Uterus (tissue), 3 donors: ENCODE measurements at regions not wholly inside any gene's neighbourhood (a gene's known extent, or its start where the extent isn't known, plus 50 kb on each side); places are given as distances from the start of the nearest gene placed in this dataset.

Experiments used
- DNase-seq, 2 donors: peaks; one replicate each; pipeline ENCODE4 v3.0.0-alpha.2; 2019 to 2020
- H3K27ac ChIP-seq, 2 donors: fragments of 200-600 bp; sonication (generic); 1 replicate in 1 of 2; 2 replicates in 1 of 2; pipeline ENCODE4 v1.5.1; 2016 to 2018
- H3K27me3 ChIP-seq, 2 donors: fragments of 200-600 bp; sonication (generic); one replicate each; pipeline ENCODE4 v1.5.1; 2018 to 2019; ENCODE audit warnings: control low read depth in 1 of 2
- H3K36me3 ChIP-seq, 2 donors: fragments of 200-600 bp; sonication (generic); one replicate each; pipeline ENCODE4 v1.5.1; 2019; ENCODE audit warnings: control low read depth in 1 of 2
- H3K4me1 ChIP-seq, 2 donors: fragments of 200-600 bp; sonication (generic); one replicate each; pipeline ENCODE4 v1.5.1; 2018 to 2019; ENCODE audit warnings: control low read depth in 1 of 2
- H3K4me3 ChIP-seq, 2 donors: fragments of 200-600 bp; sonication (generic); 1 replicate in 1 of 2; 2 replicates in 1 of 2; pipeline ENCODE4 v1.5.1; 2018 to 2019; ENCODE audit warnings: mild to moderate bottlenecking in 1 of 2
- H3K9me3 ChIP-seq, 2 donors: fragments of 200-600 bp; sonication (generic); one replicate each; pipeline ENCODE4 v1.5.1; 2019; ENCODE audit warnings: control low read depth in 1 of 2
- POLR2A ChIP-seq, 2 donors: fragments of 450-650 bp; IDR thresholded peaks; one replicate each; pipeline ENCODE4 v1.6.1; 2016; ENCODE audit warnings: antibody characterized with exemption in 2 of 2, mild to moderate bottlenecking in 1 of 2, moderate library complexity in 1 of 2
- intact Hi-C: fragments of 100-400 bp; cut with DNase I; formaldehyde crosslinking; loops from one replicate; pipeline ENCODE4 v1.15.1; 2023; ENCODE audit warnings: low total_unique reads
- TF ChIP-seq, protein P1 (sequence below), 4 experiments: fragments of 200-600 bp in 2 of 4; fragments of 450-650 bp in 2 of 4; sonication (generic) in 2 of 4; IDR thresholded peaks; one replicate each; pipeline ENCODE4 v1.5.1; 2016 to 2019; ENCODE audit warnings: antibody characterized with exemption in 4 of 4, mild to moderate bottlenecking in 2 of 4, moderate library complexity in 1 of 4
- donor health status: DM: yes; HTN: yes; CAD: no.

DNA sequence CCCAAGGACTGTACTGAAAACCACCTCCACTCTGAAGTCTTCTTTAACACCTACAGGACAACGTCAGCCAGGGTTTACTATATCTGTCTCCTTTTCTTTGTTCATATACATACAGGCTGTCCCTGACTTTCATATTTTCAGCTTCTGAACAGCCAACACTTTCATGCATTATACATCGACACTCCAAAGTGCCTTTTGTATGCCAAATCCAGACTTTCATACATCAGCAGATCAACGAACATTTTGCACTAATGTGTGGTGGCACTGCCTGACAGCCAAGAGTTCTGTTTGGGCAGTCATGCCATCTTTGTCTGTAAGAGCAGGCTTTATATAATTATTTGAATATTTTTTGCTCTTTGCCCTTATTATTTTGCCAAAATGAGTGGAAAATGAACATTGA is 487.4 kb downstream of the CETN3 start:
- H3K27ac ChIP-seq = no peak overlapping the region

DNA sequence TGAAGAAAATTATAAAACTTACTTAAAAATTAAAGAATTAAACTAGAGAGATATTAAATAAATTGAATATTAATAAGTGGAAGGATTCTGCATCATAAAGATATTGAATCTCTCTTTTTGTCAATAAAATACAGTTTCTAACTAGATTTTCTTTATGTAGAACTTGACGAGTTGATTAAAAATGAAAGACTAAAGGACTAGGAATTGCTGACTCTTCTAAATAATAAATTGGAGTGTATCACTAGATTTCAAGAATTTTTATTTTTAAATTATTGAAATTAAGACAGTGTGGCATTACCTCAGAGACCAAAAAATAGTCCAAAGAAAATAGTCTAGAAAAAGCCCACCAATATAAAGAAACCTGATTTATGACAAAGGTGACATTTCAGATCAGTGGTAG is 492.4 kb downstream of the CETN3 start:
- Histone ChIP-seq H3K4me1 (no peaks in the 10 kb centered on the region), H3K9me3 (peaks cover 0 to 7% of the 10 kb centered on the region in 2 donors), H3K4me3 (no peak overlapping the region), H3K27me3 (no peaks in the 10 kb centered on the region), H3K36me3 (no peaks in the 10 kb centered on the region), H3K27ac (no peak overlapping the region)
- intact Hi-C loops = no loop called here
- no peak for DNase-seq
- TF ChIP-seq POLR2A (IDR thresholded peaks at IDR 0.05) = no peak
- TF ChIP-seq, protein P1, sequence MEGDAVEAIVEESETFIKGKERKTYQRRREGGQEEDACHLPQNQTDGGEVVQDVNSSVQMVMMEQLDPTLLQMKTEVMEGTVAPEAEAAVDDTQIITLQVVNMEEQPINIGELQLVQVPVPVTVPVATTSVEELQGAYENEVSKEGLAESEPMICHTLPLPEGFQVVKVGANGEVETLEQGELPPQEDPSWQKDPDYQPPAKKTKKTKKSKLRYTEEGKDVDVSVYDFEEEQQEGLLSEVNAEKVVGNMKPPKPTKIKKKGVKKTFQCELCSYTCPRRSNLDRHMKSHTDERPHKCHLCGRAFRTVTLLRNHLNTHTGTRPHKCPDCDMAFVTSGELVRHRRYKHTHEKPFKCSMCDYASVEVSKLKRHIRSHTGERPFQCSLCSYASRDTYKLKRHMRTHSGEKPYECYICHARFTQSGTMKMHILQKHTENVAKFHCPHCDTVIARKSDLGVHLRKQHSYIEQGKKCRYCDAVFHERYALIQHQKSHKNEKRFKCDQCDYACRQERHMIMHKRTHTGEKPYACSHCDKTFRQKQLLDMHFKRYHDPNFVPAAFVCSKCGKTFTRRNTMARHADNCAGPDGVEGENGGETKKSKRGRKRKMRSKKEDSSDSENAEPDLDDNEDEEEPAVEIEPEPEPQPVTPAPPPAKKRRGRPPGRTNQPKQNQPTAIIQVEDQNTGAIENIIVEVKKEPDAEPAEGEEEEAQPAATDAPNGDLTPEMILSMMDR (IDR thresholded peaks at IDR 0.05) = no peak

More for the DNA sequence above, 487.4 kb downstream of the CETN3 start:
- H3K9me3 ChIP-seq = no peaks in the 10 kb centered on the region
- H3K36me3 ChIP-seq = no peaks in the 10 kb centered on the region
- H3K4me1 ChIP-seq = no peaks in the 10 kb centered on the region
- TF ChIP-seq, protein P1 (IDR thresholded peaks at IDR 0.05) = no peak
- TF ChIP-seq POLR2A (IDR thresholded peaks at IDR 0.05) = no peak
- H3K27me3 ChIP-seq = no peaks in the 10 kb centered on the region
- no peak overlapping the region for H3K4me3 ChIP-seq
- intact Hi-C loops = no loop called here
- DNase-seq = no peak

DNA sequence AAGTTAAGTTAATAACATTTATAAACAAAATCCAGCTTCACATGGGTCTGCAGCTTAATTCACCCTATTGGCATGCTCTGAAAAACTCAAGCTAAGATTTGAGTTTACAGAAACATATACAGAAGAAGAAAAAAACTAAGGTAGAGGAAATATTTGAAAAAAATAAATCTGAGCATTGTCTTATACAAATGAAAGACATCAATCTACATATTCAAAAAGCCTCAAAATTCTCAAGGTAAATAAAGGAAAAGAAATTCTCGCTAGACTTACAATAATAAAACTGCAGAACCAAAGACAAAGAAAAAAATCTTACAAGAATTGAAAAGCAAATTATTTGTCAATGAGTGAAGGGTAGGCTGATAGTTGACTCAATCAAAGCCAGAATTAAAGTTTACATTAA is 493.4 kb downstream of the CETN3 start:
- Histone ChIP-seq H3K27ac (no peak overlapping the region), H3K4me1 (no peaks in the 10 kb centered on the region), H3K36me3 (no peaks in the 10 kb centered on the region), H3K4me3 (no peak overlapping the region), H3K9me3 (peaks cover 0 to 7% of the 10 kb centered on the region in 2 donors), H3K27me3 (no peaks in the 10 kb centered on the region)
- DNase-seq = no peak
- intact Hi-C loops = no loop called here
- TF ChIP-seq, protein P1 (IDR thresholded peaks at IDR 0.05) = no peak
- TF ChIP-seq POLR2A (IDR thresholded peaks at IDR 0.05) = no peak

DNA sequence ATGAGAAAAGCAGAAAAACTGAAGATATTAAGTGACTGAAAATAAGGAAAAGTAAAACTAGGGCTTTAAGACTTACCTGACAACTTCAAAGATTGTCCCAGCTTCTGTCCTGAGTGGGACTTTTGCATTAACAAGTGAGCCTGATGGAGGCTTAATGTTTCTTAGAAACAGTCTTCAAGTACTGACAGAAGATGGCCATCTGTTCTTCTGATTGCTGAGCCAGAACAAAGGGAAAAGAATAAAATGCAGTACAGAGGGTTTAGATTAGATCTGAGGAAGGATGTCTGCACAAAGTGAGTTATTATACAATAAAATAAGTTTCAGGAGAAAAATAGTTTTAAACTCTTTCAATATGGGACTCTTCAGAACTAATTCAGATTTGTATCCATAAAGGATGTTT is 500.7 kb downstream of the CETN3 start:
- H3K27ac ChIP-seq = no peak overlapping the region
- no peak for DNase-seq
- TF ChIP-seq POLR2A (IDR thresholded peaks at IDR 0.05) = no peak
- TF ChIP-seq, protein P1 (IDR thresholded peaks at IDR 0.05) = no peak
- no peaks in the 10 kb centered on the region for H3K27me3 ChIP-seq
- H3K9me3 ChIP-seq = no peaks in the 10 kb centered on the region
- no peaks in the 10 kb centered on the region for H3K36me3 ChIP-seq
- no peaks in the 10 kb centered on the region for H3K4me1 ChIP-seq
- no peak overlapping the region for H3K4me3 ChIP-seq
- intact Hi-C loops = no loop called here

DNA sequence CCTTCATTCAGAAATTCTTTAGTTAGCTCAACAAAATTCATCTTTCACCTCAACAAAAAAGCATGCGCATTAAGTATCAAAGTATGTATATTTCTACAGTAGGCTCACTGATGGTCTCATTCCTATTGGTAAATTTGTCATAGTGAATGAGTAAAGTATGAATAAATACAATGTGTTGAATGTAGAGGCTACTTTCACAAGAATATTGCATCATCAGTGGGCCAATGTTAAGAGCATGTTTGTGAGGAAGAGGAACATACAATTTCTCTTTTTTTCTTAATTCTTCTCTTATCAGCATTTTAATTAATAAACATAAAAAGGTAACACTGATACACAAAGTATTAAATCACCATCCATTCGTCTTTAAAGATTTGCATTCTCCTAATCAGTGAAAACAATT is 505.1 kb downstream of the CETN3 start:
- H3K4me3 ChIP-seq = no peak overlapping the region
- no peaks in the 10 kb centered on the region for H3K27me3 ChIP-seq
- no peaks in the 10 kb centered on the region for H3K36me3 ChIP-seq
- TF ChIP-seq, protein P1 (IDR thresholded peaks at IDR 0.05) = no peak
- no peak for TF ChIP-seq POLR2A (IDR thresholded peaks at IDR 0.05)
- no peak for DNase-seq
- intact Hi-C loops = no loop called here
- H3K4me1 ChIP-seq = no peaks in the 10 kb centered on the region
- H3K9me3 ChIP-seq = no peaks in the 10 kb centered on the region
- no peak overlapping the region for H3K27ac ChIP-seq
